MCF 10A (cell line): ENCODE measurements at regions not wholly inside any gene's neighbourhood (a gene's known extent, or its start where the extent isn't known, plus 50 kb on each side); places are given as distances from the start of the nearest gene placed in this dataset.

ENCODE experiments used
- BruUV-seq: library from RNA; stranded (reverse); fragments of 400-500 nt; replicated peaks from 2 replicates; lab custom pipeline; 2021; lab: Mats Ljungman, UMichigan
- CTCF ChIA-PET: fragments of 300-600 bp; sonication (Branson Sonifier 250); formaldehyde crosslinking; extraction: SDS; loops from one replicate; lab custom pipeline; 2021; ENCODE audit warnings: antibody characterized with exemption, inconsistent platforms; lab: Yijun Ruan, JAX
- POLR2A ChIA-PET: fragments of 300-600, 350-650 bp; sonication (Branson Sonifier 250); formaldehyde crosslinking; extraction: SDS; loops from one replicate; lab custom pipeline; 2020; ENCODE audit warnings: antibody characterized with exemption, inconsistent platforms; lab: Yijun Ruan, JAX
- DNase-seq: peaks from one replicate; pipeline ENCODE4 v3.0.0-alpha.2; 2018; ENCODE audit not compliant: unreplicated experiment
- H3K27ac Mint-ChIP-seq: one replicate; pipeline ENCODE4 v1.8.0; 2022; ENCODE audit warnings: mild to moderate bottlenecking, low read depth, mixed read lengths; ENCODE audit not compliant: unreplicated experiment
- H3K27me3 Mint-ChIP-seq: one replicate; pipeline ENCODE4 v1.8.0; 2022; ENCODE audit warnings: mixed read lengths; ENCODE audit not compliant: insufficient read depth, unreplicated experiment
- H3K36me3 Mint-ChIP-seq: one replicate; pipeline ENCODE4 v1.8.0; 2022; ENCODE audit warnings: mild to moderate bottlenecking, moderate library complexity, mixed read lengths; ENCODE audit not compliant: insufficient read depth, unreplicated experiment
- H3K4me1 Mint-ChIP-seq: one replicate; pipeline ENCODE4 v1.8.0; 2022; ENCODE audit warnings: mixed read lengths; ENCODE audit not compliant: insufficient read depth, unreplicated experiment
- H3K4me3 Mint-ChIP-seq: one replicate; pipeline ENCODE4 v1.8.0; 2022; ENCODE audit warnings: mild to moderate bottlenecking, moderate library complexity, mixed read lengths; ENCODE audit not compliant: unreplicated experiment
- H3K9me3 Mint-ChIP-seq: one replicate; pipeline ENCODE4 v1.8.0; 2022; ENCODE audit warnings: mixed read lengths; ENCODE audit not compliant: unreplicated experiment
- intact Hi-C: fragments of 100-400 bp; cut with micrococcal nuclease; formaldehyde crosslinking; loops from 2 replicates; pipeline ENCODE4 v1.14.1; 2022
- TF ChIP-seq, protein P1 (sequence below): fragments of 200-600 bp; IDR thresholded peaks from one replicate; pipeline ENCODE4 v1.8.0; 2022; ENCODE audit warnings: antibody characterized with exemption, mild to moderate bottlenecking; ENCODE audit not compliant: unreplicated experiment

- H3K27me3 Mint-ChIP-seq: peaks cover 99% of the 10 kb centered on the region
- H3K27ac Mint-ChIP-seq: no peak overlapping the region
- no peak for DNase-seq
- no peaks in the 10 kb centered on the region for H3K9me3 Mint-ChIP-seq
- H3K4me1 Mint-ChIP-seq: no peaks in the 10 kb centered on the region
- TF ChIP-seq, protein P1, sequence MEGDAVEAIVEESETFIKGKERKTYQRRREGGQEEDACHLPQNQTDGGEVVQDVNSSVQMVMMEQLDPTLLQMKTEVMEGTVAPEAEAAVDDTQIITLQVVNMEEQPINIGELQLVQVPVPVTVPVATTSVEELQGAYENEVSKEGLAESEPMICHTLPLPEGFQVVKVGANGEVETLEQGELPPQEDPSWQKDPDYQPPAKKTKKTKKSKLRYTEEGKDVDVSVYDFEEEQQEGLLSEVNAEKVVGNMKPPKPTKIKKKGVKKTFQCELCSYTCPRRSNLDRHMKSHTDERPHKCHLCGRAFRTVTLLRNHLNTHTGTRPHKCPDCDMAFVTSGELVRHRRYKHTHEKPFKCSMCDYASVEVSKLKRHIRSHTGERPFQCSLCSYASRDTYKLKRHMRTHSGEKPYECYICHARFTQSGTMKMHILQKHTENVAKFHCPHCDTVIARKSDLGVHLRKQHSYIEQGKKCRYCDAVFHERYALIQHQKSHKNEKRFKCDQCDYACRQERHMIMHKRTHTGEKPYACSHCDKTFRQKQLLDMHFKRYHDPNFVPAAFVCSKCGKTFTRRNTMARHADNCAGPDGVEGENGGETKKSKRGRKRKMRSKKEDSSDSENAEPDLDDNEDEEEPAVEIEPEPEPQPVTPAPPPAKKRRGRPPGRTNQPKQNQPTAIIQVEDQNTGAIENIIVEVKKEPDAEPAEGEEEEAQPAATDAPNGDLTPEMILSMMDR: no peak
- ChIA-PET POLR2A (interaction anchor here (0.7 kb wide), 1 partner anchor 59 kb away, joined by 3 read pairs; no protein-coding TSS in a partner anchor), CTCF (no interaction called here)
- no peaks in the 10 kb centered on the region for H3K36me3 Mint-ChIP-seq
- no peak overlapping the region for H3K4me3 Mint-ChIP-seq
- intact Hi-C loops: no loop called here
- BruUV-seq: no TSS peak
Observed at GRCh38 chr6:152811785-152812184, 61.2 kb downstream of the VIP start.

- H3K36me3 Mint-ChIP-seq: no peaks in the 10 kb centered on the region
- no peak for DNase-seq
- intact Hi-C loops: no loop called here
- H3K4me3 Mint-ChIP-seq: no peak overlapping the region
- TF ChIP-seq, protein P1: no peak
- H3K9me3 Mint-ChIP-seq: no peaks in the 10 kb centered on the region
- no peak overlapping the region for H3K27ac Mint-ChIP-seq
- ChIA-PET POLR2A (interaction anchor here (1.0 kb wide), 1 partner anchor 16 kb away, joined by 3 read pairs; no protein-coding TSS in a partner anchor), CTCF (interaction anchor here (0.5 to 1.1 kb wide), 3 partner anchors 26 to 138 kb away, joined by 3 read pairs; no protein-coding TSS in a partner anchor)
- no TSS peak for BruUV-seq
- H3K27me3 Mint-ChIP-seq: peaks cover 91% of the 10 kb centered on the region
- H3K4me1 Mint-ChIP-seq: no peaks in the 10 kb centered on the region
Observed at GRCh38 chr6:152815230-152815872, 64.8 kb downstream of the VIP start.

DNA sequence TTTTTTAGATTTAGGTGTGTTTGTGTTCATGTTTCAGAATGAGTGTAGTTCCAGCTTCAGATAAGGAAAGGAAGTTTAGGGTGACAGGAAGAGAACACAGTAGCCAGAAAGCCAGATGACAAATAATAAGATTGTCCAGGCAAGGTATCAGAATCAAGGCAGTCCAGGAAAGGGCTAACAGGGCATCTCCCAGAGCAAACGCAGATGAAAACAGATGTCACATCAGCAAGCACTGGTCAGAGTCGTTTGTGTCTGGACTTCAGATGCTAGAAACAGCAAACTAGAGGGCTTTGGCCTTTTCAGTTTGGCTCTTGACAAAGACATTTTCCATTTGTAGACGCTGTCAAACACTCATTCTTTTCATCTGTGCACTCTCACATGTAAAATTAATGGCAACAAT is 65.5 kb downstream of the VIP start:
- ChIA-PET POLR2A (interaction anchor here (0.6 kb wide), 1 partner anchor 16 kb away, joined by 3 read pairs; no protein-coding TSS in a partner anchor), CTCF (no interaction called here)
- Mint-ChIP-seq H3K27ac (no peak overlapping the region), H3K36me3 (no peaks in the 10 kb centered on the region), H3K27me3 (peaks cover 88% of the 10 kb centered on the region), H3K4me1 (no peaks in the 10 kb centered on the region), H3K9me3 (no peaks in the 10 kb centered on the region), H3K4me3 (no peak overlapping the region)
- no TSS peak for BruUV-seq
- no peak for DNase-seq
- intact Hi-C loops: no loop called here
- TF ChIP-seq, protein P1: no peak

GRCh38 chr6:152821525-152821924 is 70.9 kb downstream of the VIP start:
- CTCF ChIA-PET: interaction anchor here (0.6 to 1.1 kb wide), 3 partner anchors 16 to 73 kb away, joined by 3 to 4 read pairs (median 3); no protein-coding TSS in a partner anchor
- Mint-ChIP-seq H3K4me3 (no peak overlapping the region), H3K4me1 (no peaks in the 10 kb centered on the region), H3K27me3 (peaks cover 79% of the 10 kb centered on the region), H3K36me3 (no peaks in the 10 kb centered on the region), H3K27ac (no peak overlapping the region), H3K9me3 (no peaks in the 10 kb centered on the region)
- POLR2A ChIA-PET: interaction anchor here (0.7 kb wide), 1 partner anchor 285 kb away, joined by 3 read pairs; no protein-coding TSS in a partner anchor
- TF ChIP-seq, protein P1: no peak
- no peak for DNase-seq
- no TSS peak for BruUV-seq
- intact Hi-C loops: no loop called here
